HG03066 (cell line): ENCODE measurements at regions not wholly inside any gene's neighbourhood (a gene's known extent, or its start where the extent isn't known, plus 50 kb on each side); places are given as distances from the start of the nearest gene placed in this dataset.

Source experiments
- ATAC-seq: cut with Tn5 transposase; IDR thresholded peaks from one replicate; pipeline ENCODE4 v1.9.1; 2021; ENCODE audit warnings: low read depth; ENCODE audit not compliant: unreplicated experiment

DNA sequence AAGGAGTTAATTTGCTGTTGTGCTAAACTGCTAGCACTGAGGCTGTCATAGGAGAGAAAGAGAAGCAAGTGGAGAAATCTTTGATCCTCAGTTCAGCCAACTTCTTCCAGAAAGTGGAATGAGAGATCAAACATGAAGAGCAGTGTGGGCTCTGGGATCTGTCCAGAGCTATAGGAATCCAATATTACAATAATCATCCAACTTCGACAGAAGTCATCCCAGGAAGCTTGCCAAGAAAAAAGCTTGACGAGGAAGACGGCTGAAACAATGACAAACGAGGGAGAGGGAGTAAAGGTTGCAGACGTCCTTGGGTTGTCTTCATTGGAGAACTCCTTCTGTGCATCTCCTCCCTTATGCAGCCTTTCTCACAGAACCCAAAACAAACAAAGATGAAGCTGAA is 496.2 kb downstream of the INSC start:
- ATAC-seq = no peak

DNA sequence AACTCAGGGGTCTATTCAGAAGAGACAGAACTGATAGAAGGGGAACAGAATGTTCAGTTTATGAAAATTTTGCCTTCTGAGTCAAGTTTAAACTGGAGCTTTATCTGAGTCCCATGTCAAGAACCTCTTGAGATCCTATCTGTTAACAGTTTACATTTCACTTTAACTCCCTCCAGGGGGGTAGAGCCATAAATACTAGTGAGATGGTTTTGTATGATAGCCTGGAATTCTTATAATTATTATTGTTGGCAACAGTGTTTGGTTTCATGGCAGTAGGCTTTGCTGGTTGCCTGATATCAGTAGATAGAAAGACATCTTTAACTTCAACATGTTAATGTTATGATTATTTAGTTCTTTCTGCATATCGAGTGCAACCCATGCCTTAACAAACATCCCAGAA is 498.5 kb downstream of the INSC start:
- no peak for ATAC-seq

DNA sequence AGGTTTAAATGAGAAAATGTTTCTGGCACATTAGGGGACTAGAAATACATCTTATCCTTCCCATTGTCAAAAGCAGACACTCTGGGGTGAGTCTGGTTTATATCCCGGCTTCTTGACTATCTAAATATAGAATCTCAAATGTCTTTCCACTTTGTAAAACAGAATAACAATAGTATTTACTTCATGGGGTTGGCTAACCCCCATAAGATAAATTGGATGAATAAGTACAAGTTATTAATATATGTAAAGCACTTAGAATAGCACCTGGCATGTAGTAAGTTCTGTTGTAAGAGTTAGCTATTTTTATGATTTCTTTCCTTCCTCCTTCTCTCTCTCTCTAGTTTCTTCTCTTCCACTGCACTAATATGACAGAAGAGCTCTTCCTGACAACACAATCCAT is 499.1 kb downstream of the INSC start:
- ATAC-seq = no peak

DNA sequence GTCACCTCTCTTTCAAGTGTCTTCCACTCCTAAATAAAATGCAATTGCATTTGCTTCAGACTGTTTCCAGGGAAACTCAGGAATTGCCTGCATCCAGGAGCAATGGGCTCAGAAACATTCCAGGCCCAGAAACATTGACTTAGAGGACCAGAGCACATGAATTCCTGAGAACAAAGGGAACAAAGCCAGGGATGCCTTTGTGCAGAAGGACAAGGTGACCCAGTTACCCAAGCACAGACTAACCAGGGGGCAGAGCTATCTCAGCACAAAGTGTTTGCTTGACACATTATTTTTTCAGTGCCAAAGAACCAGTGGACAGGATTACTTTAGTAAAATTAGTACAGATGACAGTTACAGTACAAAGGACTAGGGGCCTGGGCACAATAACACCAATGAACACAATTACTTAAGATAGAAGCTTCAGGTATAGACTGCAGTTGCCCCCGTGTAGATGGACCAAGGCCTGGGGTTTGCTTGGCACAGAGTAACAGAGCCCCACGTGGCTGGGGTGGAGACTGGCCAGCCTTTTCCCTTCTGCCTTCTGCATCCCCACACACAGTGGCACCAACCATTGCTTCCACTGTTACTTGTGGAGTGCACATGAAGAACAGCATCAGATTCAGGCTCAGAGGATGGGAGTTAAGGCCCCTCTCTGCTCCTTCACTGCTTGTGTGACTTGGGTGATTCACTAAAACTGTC is 500.8 kb downstream of the INSC start:
- ATAC-seq = no peak

DNA sequence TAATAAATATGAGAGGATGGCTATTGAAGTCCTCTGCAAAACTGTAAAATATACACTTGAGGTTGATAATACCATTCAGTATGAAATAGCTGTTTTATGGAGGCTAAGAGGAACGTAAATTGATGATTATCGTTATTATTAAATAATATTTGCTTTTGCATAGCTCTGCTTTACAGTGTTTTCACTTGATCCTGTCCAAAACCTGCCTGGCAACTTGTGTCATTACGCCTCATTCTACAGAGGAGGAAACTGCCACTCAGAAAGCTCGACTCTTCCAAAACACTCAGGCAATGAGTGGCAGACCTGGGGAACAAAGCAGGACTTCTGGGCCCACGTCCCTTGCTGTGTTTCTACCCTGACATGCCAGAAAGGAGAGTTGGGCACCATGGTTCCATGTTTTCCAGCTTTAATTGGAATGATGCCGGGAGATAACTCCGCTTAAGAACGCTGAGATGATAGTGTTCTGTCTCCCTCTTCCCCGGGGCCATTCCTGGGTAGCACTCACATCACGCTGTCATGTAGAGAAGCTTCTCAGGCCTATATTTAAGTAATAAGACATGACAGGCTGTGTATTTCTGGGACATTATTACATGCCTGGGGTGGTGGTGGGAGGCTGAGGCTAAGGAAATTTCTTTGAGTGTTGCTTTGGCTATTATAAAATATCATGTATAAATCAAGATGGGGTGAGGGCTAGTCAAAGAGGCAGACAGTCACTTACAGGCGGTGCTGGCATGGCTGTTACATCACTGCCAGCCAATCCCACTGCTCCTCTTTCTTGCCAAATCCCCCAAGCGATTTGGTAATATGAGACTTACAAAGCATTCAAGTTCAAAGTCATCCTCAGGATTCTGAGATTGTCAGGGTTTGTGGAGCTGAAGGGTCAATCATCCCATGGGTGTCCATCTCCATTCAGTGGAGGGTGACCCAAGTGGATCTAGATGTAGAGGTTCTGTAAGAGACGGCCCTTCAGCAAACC is 501.7 kb downstream of the INSC start:
- no peak for ATAC-seq

DNA sequence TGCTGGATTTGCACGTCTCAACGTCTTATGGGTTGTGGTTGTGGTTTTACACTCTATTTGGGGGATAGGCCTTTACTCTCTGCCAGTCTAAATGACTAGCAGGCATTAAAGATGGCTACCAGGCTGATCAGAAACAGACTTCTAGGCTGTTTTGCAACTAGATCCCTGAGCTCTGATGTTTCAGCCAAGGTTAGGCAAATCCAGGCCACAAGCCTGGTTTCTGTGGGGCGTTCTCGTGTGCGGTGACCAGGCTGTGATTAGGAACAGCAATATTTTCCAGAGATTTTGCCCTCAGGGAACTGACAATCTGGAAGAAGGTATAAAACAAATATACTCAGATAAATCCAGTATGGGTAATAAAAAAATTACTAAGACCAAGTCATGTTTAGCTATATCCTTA is 502.4 kb downstream of the INSC start:
- no peak for ATAC-seq

DNA sequence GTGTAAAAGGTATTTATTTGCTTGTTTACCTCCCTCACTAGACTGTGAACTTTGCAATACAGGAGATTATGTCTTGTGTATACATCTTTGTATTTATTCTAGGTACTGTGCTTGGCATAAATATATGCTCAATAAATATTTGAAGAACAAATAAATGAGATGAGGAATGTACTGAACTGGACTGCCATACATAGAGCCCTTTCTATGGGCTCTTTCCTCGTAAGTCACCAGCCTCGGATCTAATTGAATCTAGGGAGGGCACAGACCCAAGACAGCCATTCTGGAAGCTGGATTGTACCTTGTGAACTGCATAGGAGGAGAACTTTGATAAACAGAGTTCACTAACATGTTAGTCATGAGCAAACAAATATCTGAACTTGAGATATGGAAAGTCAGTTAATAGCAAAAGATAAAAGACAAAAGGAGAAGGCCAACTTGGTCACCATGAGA is 503.9 kb downstream of the INSC start:
- ATAC-seq = no peak

DNA sequence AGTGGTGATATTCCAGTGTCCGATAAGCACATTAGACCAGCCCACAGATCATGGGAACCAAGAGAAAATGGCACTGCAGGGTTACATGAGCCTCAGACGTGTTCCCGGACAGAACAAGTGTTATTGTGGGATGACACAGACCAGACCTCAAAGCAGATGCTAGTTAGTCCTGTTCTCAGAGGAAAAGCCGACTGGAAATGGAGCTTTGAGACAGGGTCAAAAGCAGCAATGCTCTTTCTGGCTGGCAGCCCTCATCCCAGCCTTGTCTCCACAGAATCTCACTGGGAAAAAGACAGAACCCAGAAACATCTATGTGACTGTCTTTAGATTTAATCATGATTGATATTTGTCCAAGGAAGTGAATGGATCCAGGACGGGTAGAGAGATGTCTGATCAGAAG is 506.8 kb downstream of the INSC start:
- ATAC-seq = no peak

DNA sequence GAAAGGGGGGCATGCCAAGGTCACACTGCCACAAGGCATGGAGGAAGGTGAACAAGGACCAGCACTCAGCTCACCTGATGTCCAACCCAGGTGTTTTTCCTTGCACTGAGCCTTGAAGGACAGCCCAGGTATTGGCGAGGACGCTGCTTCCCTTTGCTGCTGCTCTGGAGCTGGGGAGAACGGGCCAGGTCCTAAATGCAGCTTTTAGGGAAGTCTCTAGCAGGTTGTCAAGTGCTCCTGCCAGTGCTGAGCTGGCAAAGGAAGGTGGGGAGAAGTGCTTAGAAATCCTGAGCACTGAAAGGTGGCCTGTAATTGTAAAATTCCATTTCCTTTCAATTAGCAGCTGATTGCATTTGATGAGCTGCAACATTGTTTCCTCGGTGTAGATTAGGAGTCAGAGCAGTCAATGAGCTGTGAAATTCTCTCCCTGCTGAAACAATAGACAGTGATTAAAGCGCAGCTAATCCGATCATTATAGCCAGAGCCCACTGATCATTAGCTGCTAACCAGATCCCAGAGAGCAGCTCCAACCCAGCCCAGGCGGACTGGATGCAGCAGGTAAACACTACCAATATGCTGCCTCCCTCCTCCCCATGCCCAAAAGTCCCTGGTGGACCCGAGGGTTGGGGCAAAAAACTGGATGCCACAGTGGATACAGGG is 507.6 kb downstream of the INSC start:
- no peak for ATAC-seq

DNA sequence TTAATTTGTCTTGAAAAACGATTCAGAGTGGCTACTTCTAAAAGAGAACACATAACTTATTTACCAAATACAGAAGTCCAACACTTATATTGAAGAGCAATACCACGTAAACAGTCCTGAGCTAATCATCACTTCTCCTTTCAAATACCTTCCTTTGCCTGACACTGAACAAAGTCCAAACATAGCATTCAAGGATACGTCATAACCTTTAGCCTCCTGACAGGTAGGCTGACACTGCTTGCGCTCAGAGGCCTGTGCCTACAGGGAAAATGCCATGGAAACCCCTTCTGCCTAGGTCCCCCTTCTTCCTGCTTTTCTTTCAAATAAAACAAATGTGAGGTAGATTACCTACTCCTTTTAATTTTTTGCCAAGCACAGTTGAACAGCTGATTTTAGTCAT is 510.0 kb downstream of the INSC start:
- ATAC-seq = no peak

DNA sequence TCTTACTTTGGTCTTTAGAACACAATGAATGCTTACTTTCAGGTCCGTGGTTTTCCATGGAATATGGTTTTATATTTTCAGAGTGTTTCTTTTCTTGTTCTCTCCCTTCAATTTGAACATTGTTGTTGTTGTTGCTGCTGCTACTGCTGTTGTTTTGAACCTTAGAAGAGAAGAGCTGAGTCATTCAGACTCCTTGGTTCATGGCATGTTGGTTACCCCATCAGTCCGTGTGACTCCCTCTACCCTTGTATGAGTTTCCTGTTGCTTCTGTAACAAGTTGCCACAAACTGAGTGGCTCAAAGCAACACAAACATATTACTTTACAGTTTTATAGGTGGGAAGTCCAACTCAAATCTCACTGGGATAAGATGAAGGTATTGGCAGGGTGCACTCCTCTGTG is 511.0 kb downstream of the INSC start:
- ATAC-seq = no peak

DNA sequence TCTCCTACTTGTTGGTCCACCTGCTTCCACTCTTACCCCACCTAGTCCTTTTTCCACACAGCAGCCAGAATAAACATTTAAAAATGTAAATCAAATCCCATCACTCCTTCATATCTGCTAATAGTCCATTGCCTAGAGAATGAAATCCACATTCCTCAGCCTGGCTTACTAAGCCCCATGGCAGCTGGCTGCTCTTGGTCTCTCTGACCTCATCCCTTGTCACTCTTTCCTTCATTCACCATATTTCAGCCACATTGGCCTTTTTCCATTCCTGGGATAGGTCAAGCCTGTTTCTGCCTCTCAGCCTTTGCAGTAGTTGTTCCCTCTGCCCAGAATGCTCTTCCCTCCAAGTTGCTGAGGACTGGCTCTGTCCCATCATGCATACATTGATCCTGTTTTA is 512.8 kb downstream of the INSC start:
- no peak for ATAC-seq

DNA sequence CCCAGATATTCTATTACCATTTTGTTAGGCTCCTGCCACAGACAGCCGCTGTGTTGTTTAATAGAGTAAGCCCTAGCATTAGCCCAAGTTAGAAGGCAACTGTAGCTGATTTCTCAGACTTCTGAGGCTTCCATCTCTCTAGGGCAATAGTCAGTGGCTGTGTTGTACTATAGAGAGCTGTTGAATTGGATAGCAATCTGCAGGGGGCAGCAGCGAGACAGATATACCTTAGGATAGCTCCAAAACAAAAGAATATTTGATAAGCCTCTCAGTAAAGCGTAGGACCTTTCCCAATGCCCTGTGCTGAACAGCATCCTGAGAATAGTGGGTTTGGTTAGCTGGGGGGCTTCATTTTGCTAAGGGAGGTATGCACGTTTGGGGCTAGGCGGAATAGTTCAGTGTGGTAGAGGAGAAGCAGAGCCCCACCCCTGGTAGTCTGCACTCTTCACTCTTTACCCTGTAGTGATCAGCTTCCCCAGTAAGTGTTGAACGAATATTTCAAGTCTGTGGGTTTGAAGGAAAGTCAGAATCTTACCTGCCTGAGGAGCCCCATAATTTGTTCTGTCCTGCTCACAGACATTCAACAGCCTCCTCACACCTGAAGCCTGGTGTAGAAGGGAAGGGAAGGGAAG is 515.1 kb downstream of the INSC start:
- ATAC-seq = no peak

DNA sequence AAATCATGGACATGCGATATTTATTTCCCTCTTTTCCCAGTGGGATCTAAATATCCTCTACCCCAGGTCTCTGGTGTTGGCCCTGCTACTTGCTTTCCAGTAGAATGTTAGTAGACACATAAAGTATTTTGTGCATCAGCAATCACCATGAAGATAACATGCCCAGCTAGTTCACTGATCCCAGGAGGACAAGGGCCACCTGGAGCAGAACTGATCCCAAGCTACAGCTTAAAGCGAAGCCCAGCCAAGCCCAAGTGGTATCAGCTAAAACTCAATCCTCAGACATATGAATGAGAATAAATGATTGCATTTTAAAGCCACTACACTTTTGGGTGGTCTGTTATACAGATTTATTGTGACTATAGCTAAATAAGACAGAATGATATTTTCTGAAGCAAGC is 516.2 kb downstream of the INSC start:
- ATAC-seq = no peak

DNA sequence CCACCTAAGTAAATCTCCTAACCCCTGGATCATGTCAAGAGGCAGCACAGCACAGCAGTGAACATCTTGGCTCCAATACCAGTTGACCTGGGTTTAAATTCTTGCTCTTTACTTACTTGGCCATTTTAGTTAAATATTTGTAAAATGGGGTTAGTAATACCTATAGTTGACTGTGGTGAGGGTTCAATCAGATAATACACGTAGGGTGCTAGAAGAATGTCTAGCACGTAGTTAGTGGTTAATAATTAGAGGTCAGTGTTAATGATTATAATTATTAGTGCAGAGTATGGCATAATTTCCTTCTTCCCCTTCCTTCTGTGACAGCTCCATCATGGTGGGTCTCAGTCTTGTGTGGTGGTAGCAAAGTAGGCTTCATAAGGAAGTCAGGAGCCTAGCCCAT is 520.8 kb downstream of the INSC start:
- ATAC-seq = no peak

DNA sequence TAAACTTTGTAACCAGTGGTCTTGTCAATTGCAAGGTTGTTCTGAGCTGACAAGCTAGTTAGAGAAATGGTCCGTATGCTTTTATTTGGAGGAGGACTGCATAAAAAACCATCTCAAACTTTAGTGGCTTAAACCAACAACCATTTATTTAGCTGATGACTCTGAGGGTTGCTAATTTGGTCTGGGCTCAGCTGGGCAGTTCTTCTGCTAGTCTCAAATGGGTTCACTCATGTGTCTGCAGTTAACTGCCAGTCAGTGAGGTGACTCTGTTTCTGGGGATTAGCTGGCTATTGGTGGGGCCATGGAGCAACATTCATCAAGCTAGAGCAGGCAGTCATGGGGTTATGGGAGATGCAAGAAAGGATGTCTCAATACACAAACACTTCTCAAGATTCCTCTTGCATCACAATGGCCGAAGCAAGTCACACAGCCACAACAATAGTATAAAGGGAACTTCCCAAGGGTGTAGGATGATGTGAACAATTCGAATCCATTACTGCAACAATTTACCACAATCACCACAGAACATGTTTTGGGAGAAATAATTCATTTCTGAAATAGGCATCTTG is 521.9 kb downstream of the INSC start:
- ATAC-seq = no peak

DNA sequence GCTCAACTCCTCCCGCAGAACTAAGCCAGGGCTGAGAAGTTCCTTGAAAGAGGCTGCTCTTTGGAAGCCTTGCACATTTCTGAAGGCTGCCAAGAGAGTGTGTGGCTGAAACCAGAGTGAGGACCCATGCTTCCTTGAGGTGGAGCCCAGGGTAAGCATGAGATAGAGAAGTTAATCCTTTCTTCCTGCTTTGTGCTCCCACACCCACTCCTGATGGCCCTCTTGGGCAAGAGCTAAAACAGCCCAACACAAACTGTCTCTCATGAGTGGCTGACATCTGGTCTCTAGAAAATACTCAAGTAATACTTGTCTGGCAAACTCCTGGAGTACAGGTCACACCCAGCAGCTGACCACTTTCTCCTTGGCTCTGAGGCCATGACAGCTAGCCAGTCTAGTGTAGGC is 523.7 kb downstream of the INSC start:
- ATAC-seq = no peak

DNA sequence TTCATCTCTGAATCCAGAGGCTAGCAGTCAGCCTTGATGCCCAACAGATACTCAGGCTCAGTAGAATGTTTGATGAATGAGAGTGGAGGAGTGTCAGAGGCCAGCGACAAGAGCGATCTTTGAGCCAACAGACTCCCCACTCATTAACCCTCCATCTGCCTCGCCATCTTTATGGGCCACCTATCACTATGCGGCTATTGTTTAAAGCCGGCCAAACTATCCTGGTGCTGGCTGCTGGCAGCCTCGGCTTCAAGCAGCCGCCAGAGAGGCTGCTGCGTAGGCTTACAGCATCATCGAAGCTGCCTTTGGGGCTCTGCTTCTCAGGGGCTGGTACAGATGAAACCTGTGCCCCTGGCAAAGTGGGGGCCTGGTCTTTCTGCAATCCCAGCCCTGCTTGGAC is 525.6 kb downstream of the INSC start:
- ATAC-seq = no peak

DNA sequence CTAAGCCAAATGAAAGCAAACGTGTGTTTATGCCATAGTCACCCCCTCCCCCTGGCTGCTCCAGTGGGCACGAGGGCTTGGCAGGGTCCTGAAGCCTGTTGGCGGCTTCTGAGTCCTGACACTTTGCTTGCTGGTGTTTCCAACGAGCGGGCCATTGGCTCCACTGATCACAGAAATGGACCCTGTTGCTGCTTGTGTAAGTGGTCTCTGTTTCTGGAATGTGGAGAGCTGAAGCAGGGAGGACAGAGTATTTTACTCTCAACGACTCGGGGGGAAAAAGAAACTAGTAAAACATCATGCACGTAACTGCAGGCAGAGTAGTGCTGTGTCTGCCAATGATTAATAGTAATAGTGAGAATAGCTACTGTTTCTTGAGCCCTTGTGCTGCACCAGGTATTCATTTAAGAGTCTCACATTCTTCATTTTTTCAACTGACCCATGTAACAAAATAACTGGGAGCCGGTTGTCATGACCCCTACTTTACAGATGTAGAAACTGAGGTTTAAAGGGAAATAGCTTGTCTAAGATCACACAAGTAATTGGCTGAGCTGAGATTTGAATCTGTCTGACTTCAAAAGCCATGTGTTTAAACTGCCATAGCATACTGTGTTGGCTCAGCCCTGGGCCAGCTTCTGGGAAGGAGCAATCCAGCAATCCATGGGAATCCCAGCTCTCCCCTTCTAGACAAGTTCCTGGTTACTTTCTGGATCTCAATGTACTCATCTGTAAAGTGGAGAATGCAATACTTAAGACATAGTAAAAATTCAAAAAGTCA is 526.7 kb downstream of the INSC start:
- ATAC-seq = no peak

DNA sequence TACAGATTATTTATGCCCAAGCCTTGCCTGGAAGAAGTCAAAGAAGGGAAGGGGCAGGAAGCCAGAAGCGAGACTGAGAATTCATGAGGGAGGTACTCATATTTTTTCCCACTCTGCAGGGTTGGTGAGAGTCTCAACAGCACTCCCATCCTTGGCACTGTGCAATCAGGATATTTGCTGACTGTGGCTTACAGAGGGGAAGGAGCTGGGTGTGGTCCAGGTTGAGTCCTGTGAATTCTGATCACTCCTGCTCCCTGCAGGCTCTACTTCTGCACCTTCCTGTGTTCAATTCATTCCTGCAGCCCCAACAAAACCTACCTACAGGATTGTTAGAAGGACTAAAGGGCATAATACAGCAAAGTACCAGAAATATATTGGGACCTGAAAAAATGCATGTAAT is 530.5 kb downstream of the INSC start:
- no peak for ATAC-seq
